ENCODE measurements at regions not wholly inside any gene's neighbourhood (a gene's known extent, or its start where the extent isn't known, plus 50 kb on each side); places are given as distances from the start of the nearest gene placed in this dataset.

DNA sequence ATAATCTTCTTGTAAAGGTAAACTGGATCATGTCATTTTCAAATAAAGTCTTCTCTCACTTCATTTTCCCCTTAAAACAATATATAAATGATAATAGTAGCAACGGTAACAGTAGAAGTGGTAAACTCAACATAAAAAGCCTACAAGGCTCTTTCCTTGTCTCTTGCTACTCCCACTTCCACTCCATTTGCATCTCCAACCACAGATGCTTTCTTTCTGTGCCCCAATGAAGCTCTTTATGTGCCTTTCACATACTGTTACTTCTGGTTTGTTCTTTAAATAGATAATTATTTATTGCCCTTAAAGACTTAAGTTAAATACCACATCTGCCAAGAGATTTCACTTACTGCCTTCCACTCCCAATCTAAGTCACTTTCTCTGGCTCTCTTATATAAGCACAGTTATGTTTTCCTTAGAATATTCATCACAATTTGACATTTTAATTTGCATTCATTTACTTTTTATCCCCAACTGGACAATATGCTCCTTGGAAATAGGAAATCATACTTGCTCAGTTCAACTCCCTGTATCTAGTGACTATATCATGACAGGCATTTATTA lies 149.9 kb downstream of the CRPPA start:
- TF ChIP-seq, protein P1, sequence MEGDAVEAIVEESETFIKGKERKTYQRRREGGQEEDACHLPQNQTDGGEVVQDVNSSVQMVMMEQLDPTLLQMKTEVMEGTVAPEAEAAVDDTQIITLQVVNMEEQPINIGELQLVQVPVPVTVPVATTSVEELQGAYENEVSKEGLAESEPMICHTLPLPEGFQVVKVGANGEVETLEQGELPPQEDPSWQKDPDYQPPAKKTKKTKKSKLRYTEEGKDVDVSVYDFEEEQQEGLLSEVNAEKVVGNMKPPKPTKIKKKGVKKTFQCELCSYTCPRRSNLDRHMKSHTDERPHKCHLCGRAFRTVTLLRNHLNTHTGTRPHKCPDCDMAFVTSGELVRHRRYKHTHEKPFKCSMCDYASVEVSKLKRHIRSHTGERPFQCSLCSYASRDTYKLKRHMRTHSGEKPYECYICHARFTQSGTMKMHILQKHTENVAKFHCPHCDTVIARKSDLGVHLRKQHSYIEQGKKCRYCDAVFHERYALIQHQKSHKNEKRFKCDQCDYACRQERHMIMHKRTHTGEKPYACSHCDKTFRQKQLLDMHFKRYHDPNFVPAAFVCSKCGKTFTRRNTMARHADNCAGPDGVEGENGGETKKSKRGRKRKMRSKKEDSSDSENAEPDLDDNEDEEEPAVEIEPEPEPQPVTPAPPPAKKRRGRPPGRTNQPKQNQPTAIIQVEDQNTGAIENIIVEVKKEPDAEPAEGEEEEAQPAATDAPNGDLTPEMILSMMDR (conservative IDR thresholded peaks at IDR 0.05 in 1 of 2, IDR thresholded peaks at IDR 0.05 in 1 of 2; ENCODE audit: extremely low read depth in 1 of 2, insufficient read depth in 1 of 2, low read depth in 1 of 2, low read length in 2 of 2), result no peak
- no peak for TF ChIP-seq EZH2 (IDR thresholded peaks at IDR 0.05; ENCODE audit: borderline replicate concordance, low read length)
